ENCODE measurements at regions not wholly inside any gene's neighbourhood (a gene's known extent, or its start where the extent isn't known, plus 50 kb on each side); places are given as distances from the start of the nearest gene placed in this dataset.

DNA sequence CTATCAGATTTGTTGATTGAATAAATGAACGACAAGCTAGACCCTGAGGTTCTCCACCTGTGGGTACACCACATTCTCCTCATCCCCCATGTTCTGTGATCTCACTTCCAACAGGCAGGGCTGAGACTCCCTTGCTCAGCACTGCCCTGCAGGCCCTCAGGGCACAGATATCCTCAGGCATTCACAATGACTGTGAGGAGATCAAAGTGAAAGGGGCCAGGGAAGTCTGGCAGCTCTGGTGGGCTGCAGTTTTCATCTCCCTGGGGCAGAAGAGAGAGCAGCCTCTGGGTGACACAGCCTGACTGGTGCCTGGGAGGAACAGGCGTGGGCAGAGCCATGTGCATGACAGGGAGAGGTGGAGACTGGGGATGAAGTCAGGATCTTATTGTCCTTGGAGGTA, 142.4 kb upstream of the C9orf72 start:
- TF ChIP-seq, protein P1, sequence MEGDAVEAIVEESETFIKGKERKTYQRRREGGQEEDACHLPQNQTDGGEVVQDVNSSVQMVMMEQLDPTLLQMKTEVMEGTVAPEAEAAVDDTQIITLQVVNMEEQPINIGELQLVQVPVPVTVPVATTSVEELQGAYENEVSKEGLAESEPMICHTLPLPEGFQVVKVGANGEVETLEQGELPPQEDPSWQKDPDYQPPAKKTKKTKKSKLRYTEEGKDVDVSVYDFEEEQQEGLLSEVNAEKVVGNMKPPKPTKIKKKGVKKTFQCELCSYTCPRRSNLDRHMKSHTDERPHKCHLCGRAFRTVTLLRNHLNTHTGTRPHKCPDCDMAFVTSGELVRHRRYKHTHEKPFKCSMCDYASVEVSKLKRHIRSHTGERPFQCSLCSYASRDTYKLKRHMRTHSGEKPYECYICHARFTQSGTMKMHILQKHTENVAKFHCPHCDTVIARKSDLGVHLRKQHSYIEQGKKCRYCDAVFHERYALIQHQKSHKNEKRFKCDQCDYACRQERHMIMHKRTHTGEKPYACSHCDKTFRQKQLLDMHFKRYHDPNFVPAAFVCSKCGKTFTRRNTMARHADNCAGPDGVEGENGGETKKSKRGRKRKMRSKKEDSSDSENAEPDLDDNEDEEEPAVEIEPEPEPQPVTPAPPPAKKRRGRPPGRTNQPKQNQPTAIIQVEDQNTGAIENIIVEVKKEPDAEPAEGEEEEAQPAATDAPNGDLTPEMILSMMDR (IDR thresholded peaks at IDR 0.05), result no peak
- TF ChIP-seq POLR2A (IDR thresholded peaks at IDR 0.05), result no peak

Measured in sigmoid colon (tissue), 3 donors.